ENCODE measurements at regions not wholly inside any gene's neighbourhood (a gene's known extent, or its start where the extent isn't known, plus 50 kb on each side); places are given as distances from the start of the nearest gene placed in this dataset.

DNA sequence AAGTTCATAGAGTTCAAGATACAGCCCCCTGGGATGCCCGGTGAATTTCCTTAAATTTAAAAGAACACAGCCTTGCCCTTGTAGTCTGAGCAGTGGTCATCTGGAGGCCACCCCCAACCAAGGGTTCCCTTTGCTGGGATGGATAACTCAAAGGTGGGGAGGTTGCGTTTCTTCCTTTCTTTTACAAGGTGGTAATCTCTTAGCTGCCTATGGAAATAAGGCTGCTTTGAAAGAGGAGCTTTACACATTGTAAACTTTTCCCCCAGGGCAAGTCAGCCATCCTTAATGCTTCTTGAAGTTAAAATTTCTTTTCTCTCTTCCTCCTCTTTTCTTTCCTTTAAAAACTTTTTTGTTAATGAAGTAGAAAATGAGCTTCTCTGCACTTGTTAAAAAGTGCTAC, 71.2 kb upstream of the PRDM1 start:
- ATAC-seq: no peak
- TF ChIP-seq OSR1 (CRISPR knock-in tag; IDR thresholded peaks at IDR 0.05): no peak

DNA sequence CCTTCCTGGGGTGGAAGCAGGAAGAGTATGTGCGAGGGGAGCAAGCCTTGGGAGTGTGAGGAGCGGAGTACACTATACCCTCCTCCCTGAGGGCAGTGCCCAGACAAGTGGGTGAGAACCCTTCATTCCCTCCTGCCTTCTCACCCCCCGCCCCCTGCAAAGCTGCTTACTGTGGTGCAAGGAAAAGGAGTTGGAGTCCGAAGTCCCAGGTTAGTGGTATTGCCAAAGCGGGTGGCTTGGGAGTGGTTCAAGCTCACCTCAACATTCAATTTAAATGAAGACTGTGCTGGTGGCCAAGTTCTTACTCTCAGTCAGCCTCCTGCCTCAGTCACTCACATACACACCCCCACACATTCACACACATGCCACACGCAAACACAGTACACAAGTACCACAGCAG, 74.7 kb upstream of the PRDM1 start:
- ATAC-seq: no peak
- TF ChIP-seq, protein P1, sequence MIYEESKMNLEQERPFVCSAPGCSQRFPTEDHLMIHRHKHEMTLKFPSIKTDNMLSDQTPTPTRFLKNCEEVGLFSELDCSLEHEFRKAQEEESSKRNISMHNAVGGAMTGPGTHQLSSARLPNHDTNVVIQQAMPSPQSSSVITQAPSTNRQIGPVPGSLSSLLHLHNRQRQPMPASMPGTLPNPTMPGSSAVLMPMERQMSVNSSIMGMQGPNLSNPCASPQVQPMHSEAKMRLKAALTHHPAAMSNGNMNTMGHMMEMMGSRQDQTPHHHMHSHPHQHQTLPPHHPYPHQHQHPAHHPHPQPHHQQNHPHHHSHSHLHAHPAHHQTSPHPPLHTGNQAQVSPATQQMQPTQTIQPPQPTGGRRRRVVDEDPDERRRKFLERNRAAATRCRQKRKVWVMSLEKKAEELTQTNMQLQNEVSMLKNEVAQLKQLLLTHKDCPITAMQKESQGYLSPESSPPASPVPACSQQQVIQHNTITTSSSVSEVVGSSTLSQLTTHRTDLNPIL (CRISPR knock-in tag; IDR thresholded peaks at IDR 0.05; ENCODE audit: low read depth): no peak
- TF ChIP-seq, protein P2, sequence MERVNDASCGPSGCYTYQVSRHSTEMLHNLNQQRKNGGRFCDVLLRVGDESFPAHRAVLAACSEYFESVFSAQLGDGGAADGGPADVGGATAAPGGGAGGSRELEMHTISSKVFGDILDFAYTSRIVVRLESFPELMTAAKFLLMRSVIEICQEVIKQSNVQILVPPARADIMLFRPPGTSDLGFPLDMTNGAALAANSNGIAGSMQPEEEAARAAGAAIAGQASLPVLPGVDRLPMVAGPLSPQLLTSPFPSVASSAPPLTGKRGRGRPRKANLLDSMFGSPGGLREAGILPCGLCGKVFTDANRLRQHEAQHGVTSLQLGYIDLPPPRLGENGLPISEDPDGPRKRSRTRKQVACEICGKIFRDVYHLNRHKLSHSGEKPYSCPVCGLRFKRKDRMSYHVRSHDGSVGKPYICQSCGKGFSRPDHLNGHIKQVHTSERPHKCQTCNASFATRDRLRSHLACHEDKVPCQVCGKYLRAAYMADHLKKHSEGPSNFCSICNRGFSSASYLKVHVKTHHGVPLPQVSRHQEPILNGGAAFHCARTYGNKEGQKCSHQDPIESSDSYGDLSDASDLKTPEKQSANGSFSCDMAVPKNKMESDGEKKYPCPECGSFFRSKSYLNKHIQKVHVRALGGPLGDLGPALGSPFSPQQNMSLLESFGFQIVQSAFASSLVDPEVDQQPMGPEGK (CRISPR knock-in tag; IDR thresholded peaks at IDR 0.05; ENCODE audit: borderline replicate concordance): no peak

DNA sequence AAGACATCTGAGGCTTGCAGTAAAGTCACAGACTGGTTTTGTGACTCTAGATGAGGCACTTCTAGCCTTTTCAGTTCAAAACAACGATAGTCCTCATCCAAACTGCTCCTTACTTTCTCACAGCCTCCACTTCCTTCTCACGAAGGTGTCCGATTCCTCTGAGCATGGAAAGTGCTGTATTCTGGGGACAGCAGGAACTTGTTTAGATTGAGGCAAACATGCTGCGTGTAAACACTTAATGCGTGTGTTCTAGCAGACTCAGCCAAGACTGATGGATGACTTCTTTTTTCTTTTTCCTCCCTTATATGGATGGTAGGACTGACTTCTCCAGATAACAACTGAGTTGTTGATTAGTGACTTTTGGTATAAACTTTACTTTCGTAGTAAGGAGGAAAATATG, 80.2 kb upstream of the PRDM1 start:
- peak; percentile 43 for ATAC-seq

DNA sequence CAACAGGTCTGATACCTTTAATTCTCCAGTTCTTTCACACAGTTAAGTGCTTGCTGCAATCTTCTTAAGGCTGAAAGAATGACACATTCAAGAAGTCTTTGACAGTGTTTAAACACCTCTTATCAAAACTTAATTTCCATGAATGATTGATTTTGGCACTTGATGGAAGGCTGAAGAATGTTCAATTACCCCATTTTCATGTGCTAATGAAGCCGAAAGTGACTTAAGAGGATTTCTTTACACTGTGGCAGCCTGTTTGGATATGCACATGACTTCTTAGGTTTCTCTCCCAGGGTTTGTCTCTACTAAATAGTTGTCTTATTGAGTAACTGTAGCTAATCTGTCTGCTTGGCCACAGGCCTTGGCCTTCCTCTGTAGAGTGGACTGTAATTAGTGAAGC, 81.1 kb upstream of the PRDM1 start:
- TF ChIP-seq ZFP3 (CRISPR knock-in tag; IDR thresholded peaks at IDR 0.05) (no peak), GLIS3 (CRISPR knock-in tag; IDR thresholded peaks at IDR 0.05) (no peak), OSR1 (CRISPR knock-in tag; IDR thresholded peaks at IDR 0.05) (no peak), ZNF70 (CRISPR knock-in tag; IDR thresholded peaks at IDR 0.05) (no peak), ARNTL (CRISPR knock-in tag; IDR thresholded peaks at IDR 0.05; ENCODE audit: borderline replicate concordance, low read depth) (no peak), TCF4 (CRISPR knock-in tag; IDR thresholded peaks at IDR 0.05; ENCODE audit: borderline replicate concordance) (no peak), SNAI2 (CRISPR knock-in tag; IDR thresholded peaks at IDR 0.05) (no peak), RARB (CRISPR knock-in tag; IDR thresholded peaks at IDR 0.05) (no peak), ZNF565 (CRISPR knock-in tag; conservative IDR thresholded peaks at IDR 0.05; ENCODE audit: low read depth) (no peak)
- ATAC-seq: peak; percentile 43; the same call in 1 of the 3 replicates

More for the DNA sequence above, 80.2 kb upstream of the PRDM1 start:
- TF ChIP-seq CSDC2 (CRISPR knock-in tag; IDR thresholded peaks at IDR 0.05): no peak
- no peak for TF ChIP-seq ZC3H10 (CRISPR knock-in tag; IDR thresholded peaks at IDR 0.05)
- no peak for TF ChIP-seq GLIS3 (CRISPR knock-in tag; IDR thresholded peaks at IDR 0.05)
- no peak for TF ChIP-seq TOX (CRISPR knock-in tag; IDR thresholded peaks at IDR 0.05; ENCODE audit: borderline replicate concordance)
- no peak for TF ChIP-seq ZNF8 (CRISPR knock-in tag; IDR thresholded peaks at IDR 0.05)
- TF ChIP-seq ZFP30 (CRISPR knock-in tag; IDR thresholded peaks at IDR 0.05): no peak
- TF ChIP-seq, protein P3, sequence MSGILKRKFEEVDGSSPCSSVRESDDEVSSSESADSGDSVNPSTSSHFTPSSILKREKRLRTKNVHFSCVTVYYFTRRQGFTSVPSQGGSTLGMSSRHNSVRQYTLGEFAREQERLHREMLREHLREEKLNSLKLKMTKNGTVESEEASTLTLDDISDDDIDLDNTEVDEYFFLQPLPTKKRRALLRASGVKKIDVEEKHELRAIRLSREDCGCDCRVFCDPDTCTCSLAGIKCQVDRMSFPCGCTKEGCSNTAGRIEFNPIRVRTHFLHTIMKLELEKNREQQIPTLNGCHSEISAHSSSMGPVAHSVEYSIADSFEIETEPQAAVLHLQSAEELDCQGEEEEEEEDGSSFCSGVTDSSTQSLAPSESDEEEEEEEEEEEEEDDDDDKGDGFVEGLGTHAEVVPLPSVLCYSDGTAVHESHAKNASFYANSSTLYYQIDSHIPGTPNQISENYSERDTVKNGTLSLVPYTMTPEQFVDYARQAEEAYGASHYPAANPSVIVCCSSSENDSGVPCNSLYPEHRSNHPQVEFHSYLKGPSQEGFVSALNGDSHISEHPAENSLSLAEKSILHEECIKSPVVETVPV (CRISPR knock-in tag; IDR thresholded peaks at IDR 0.05): no peak
- TF ChIP-seq, protein P4, sequence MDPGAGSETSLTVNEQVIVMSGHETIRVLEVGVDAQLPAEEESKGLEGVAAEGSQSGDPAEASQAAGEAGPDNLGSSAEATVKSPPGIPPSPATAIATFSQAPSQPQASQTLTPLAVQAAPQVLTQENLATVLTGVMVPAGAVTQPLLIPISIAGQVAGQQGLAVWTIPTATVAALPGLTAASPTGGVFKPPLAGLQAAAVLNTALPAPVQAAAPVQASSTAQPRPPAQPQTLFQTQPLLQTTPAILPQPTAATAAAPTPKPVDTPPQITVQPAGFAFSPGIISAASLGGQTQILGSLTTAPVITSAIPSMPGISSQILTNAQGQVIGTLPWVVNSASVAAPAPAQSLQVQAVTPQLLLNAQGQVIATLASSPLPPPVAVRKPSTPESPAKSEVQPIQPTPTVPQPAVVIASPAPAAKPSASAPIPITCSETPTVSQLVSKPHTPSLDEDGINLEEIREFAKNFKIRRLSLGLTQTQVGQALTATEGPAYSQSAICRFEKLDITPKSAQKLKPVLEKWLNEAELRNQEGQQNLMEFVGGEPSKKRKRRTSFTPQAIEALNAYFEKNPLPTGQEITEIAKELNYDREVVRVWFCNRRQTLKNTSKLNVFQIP (CRISPR knock-in tag; IDR thresholded peaks at IDR 0.05; ENCODE audit: borderline replicate concordance, low read depth): no peak
- TF ChIP-seq ZNF565 (CRISPR knock-in tag; conservative IDR thresholded peaks at IDR 0.05; ENCODE audit: low read depth): no peak
- TF ChIP-seq TCF4 (CRISPR knock-in tag; IDR thresholded peaks at IDR 0.05; ENCODE audit: borderline replicate concordance): no peak
- no peak for TF ChIP-seq RARB (CRISPR knock-in tag; IDR thresholded peaks at IDR 0.05)
- no peak for TF ChIP-seq PPARA (CRISPR knock-in tag; IDR thresholded peaks at IDR 0.05; ENCODE audit: borderline replicate concordance)
- no peak for TF ChIP-seq OSR1 (CRISPR knock-in tag; IDR thresholded peaks at IDR 0.05)

DNA sequence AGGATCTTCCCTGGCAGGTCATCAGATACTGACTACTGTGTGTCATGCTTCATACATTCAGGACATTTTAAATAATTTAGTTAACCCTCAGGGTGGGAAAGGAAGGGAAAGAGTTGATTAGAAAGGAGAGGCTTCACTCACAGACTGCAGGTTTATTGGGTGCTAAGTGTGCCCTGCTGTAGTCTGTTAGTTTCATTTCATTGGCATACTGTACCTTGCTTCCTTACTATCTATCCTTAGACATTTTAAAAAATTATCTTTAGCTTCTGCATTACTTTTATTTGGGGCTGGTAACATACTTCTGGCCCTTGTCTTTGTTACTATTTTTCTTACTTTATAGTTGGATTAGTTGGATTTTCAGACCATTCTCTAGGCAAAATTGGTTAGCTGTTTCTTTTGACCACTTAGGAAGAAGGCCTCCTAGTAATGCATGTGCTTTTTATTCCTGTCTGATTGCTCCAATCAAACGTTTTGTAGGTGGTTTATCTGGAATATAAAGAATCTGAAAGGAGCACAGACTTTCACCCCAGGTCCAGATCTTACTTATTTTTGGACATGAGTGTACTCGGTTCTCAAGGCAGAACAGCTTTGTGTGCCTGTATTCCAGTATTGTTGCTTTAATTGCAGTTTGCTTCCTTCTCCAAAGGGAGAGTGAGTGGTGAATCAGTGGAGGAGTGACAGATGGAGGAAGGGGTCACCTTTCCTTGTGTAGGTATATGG, 82.7 kb upstream of the PRDM1 start:
- peak; percentile 49 for ATAC-seq
- TF ChIP-seq ESRRG (CRISPR knock-in tag; IDR thresholded peaks at IDR 0.05) (no peak), ZNF565 (CRISPR knock-in tag; conservative IDR thresholded peaks at IDR 0.05; ENCODE audit: low read depth) (no peak), PPARA (CRISPR knock-in tag; IDR thresholded peaks at IDR 0.05; ENCODE audit: borderline replicate concordance) (no peak), RARB (CRISPR knock-in tag; IDR thresholded peaks at IDR 0.05) (no peak), ZFP3 (CRISPR knock-in tag; IDR thresholded peaks at IDR 0.05) (no peak), BACH2 (CRISPR knock-in tag; IDR thresholded peaks at IDR 0.05; ENCODE audit: borderline replicate concordance) (no peak), ZC3H10 (CRISPR knock-in tag; IDR thresholded peaks at IDR 0.05) (no peak), ISL1 (CRISPR knock-in tag; IDR thresholded peaks at IDR 0.05) (no peak), ZFP30 (CRISPR knock-in tag; IDR thresholded peaks at IDR 0.05) (no peak), SNAI2 (CRISPR knock-in tag; IDR thresholded peaks at IDR 0.05) (no peak)
- TF ChIP-seq, protein P4 (CRISPR knock-in tag; IDR thresholded peaks at IDR 0.05; ENCODE audit: borderline replicate concordance, low read depth): no peak
- TF ChIP-seq, protein P3 (CRISPR knock-in tag; IDR thresholded peaks at IDR 0.05): no peak

Data from SK-N-SH treated with all-trans-retinoic acid at 6 μM for 48 hours (cell line).